SK-N-SH (cell line): ENCODE measurements at regions not wholly inside any gene's neighbourhood (a gene's known extent, or its start where the extent isn't known, plus 50 kb on each side); places are given as distances from the start of the nearest gene placed in this dataset.

Source experiments
- CTCF ChIP-seq: fragments of 200-600 bp; sonication (generic); IDR thresholded peaks from 2 replicates; pipeline ENCODE4 v1.6.1; 2017; ENCODE audit warnings: antibody characterized with exemption, mild to moderate bottlenecking, moderate library complexity
- RAD21 ChIP-seq: IDR thresholded peaks from 2 replicates; pipeline ENCODE4 v1.6.1; 2012; ENCODE audit warnings: mild to moderate bottlenecking, low read length
- SMC3 ChIP-seq: IDR thresholded peaks from 2 replicates; pipeline ENCODE4 v1.6.1; 2012; ENCODE audit warnings: low read depth, low read length, improper control_type of control experiment
- ZBTB33 ChIP-seq: IDR thresholded peaks from 2 replicates; pipeline ENCODE4 v1.4.0; 2012; ENCODE audit warnings: low read depth, borderline replicate concordance

- TF ChIP-seq CTCF (no peak), RAD21 (no peak), ZBTB33 (no peak), SMC3 (no peak)
These were observed 247.9 kb upstream of the VLDLR start for GRCh38 chr9:2373648-2374047.
